GM12878 (cell line): ENCODE measurements at regions not wholly inside any gene's neighbourhood (a gene's known extent, or its start where the extent isn't known, plus 50 kb on each side); places are given as distances from the start of the nearest gene placed in this dataset.

ENCODE experiments used
- ATAC-seq: fragments of 200-7000 bp; cut with Tn5 transposase; 3 replicates; pipeline ENCODE4 v1.9.1; 2020; ENCODE audit warnings: mild to moderate bottlenecking, moderate library complexity
- BruUV-seq: library from RNA; stranded (reverse); fragments of 400-500 nt; replicated peaks from 2 replicates; lab custom pipeline; 2021; lab: Mats Ljungman, UMichigan
- CTCF ChIA-PET: fragments of 300-600 bp; sonication (Branson Sonifier 250); formaldehyde crosslinking; extraction: SDS; loops from one replicate; lab custom pipeline; 2021; ENCODE audit warnings: inconsistent platforms; lab: Yijun Ruan, JAX
- POLR2A ChIA-PET: fragments of 350-600 bp; formaldehyde crosslinking; extraction: SDS; loops from one replicate; lab custom pipeline; 2021; ENCODE audit warnings: inconsistent platforms; lab: Charles Lee
- RAD21 ChIA-PET: fragments of 300-600 bp; sonication (Branson Sonifier 250); formaldehyde crosslinking; loops from one replicate; lab custom pipeline; 2023; ENCODE audit warnings: antibody characterized with exemption; ENCODE audit not compliant: unreplicated experiment; lab: Charles Lee
- SMC1A ChIA-PET: fragments of 300-600 bp; sonication (Branson Sonifier 250); formaldehyde crosslinking; loops from one replicate; lab custom pipeline; 2023; ENCODE audit not compliant: unreplicated experiment, uncharacterized antibody; lab: Charles Lee
- DNase-seq: peaks from one replicate; pipeline ENCODE4 v3.0.0-alpha.2; 2011; ENCODE audit warnings: low read depth, low spot score
- FAIRE-seq: peaks from 3 replicates; lab custom pipeline; 2011; peaks lifted over from hg19 to GRCh38; lab: Jason Lieb, UNC
- H2AFZ ChIP-seq: 2 replicates; pipeline ENCODE4 v1.6.0; 2011; ENCODE audit warnings: low read depth, low read length, control low read depth; ENCODE audit not compliant: control insufficient read depth
- H3K27ac ChIP-seq: 2 replicates; pipeline ENCODE4 v1.5.1; 2011; ENCODE audit warnings: control low read depth; ENCODE audit not compliant: control insufficient read depth, insufficient read depth
- H3K27me3 ChIP-seq, 2 experiments: replicated peaks in 1 of 2; 2 replicates each; pipeline versions ENCODE4 v1.6.0 to v1.6.1; 2011; ENCODE audit warnings: low read length in 1 of 2; ENCODE audit not compliant: control insufficient read depth in 2 of 2, insufficient read depth in 2 of 2
- H3K36me3 ChIP-seq, 2 experiments: 2 replicates each; pipeline ENCODE4 v1.5.1; 2011; ENCODE audit warnings: low read length in 1 of 2; ENCODE audit not compliant: control insufficient read depth in 2 of 2, insufficient read depth in 2 of 2
- H3K4me1 ChIP-seq: 2 replicates; pipeline ENCODE4 v1.6.1; 2011; ENCODE audit warnings: mild to moderate bottlenecking, low read length, moderate library complexity, mixed read lengths; ENCODE audit not compliant: control insufficient read depth, insufficient read depth
- H3K4me2 ChIP-seq: 2 replicates; pipeline ENCODE4 v1.6.0; 2011; ENCODE audit warnings: control low read depth; ENCODE audit not compliant: control insufficient read depth, insufficient read depth
- H3K4me3 ChIP-seq: fragments of 200-600 bp; sonication (generic); 2 replicates; pipeline ENCODE4 v1.5.1; 2016
- H3K79me2 ChIP-seq: 2 replicates; pipeline ENCODE4 v1.6.0; 2011; ENCODE audit warnings: low read length; ENCODE audit not compliant: control insufficient read depth, insufficient read depth
- H3K9ac ChIP-seq: 2 replicates; pipeline ENCODE4 v1.8.0; 2011; ENCODE audit warnings: low read length, control low read depth, mixed read lengths; ENCODE audit not compliant: control insufficient read depth, insufficient read depth
- H3K9me3 ChIP-seq: replicated peaks from 3 replicates; pipeline ENCODE4 v1.5.1; 2011; ENCODE audit warnings: mild to moderate bottlenecking, low read length; ENCODE audit not compliant: control insufficient read depth, insufficient read depth
- H4K20me1 ChIP-seq: 2 replicates; pipeline ENCODE4 v1.6.0; 2011; ENCODE audit not compliant: control insufficient read depth, insufficient read depth
- BCL3 ChIP-seq: IDR thresholded peaks from 2 replicates; pipeline ENCODE4 v1.6.1; 2011; ENCODE audit warnings: borderline replicate concordance, low read depth, mild to moderate bottlenecking, moderate library complexity, low read length; ENCODE audit not compliant: insufficient read depth, poor library complexity, severe bottlenecking
- HSF1 ChIP-seq: fragments of 150-350 bp; IDR thresholded peaks from 2 replicates; pipeline ENCODE4 v1.6.1; 2014; ENCODE audit warnings: mild to moderate bottlenecking, low read depth, low read length
- IRF4 ChIP-seq: IDR thresholded peaks from 2 replicates; pipeline ENCODE4 v1.6.1; 2011; ENCODE audit warnings: low read depth, low read length
- NBN ChIP-seq: fragments of 450-650 bp; IDR thresholded peaks from 2 replicates; pipeline ENCODE4 v1.6.1; 2016
- PKNOX1 ChIP-seq: fragments of 450-650 bp; IDR thresholded peaks from 2 replicates; pipeline ENCODE4 v1.6.1; 2016; ENCODE audit warnings: mild to moderate bottlenecking
- POLR2AphosphoS2 ChIP-seq: IDR thresholded peaks from 2 replicates; pipeline ENCODE4 v1.6.1; 2011; ENCODE audit warnings: low read depth, mild to moderate bottlenecking, low read length, improper control_type of control experiment, moderate library complexity
- RB1 ChIP-seq: fragments of 450-650 bp; formaldehyde crosslinking; IDR thresholded peaks from 2 replicates; pipeline ENCODE4 v1.6.1; 2017; ENCODE audit warnings: mild to moderate bottlenecking, borderline replicate concordance
- ZBTB33 ChIP-seq: fragments of 450-650 bp; IDR thresholded peaks from 2 replicates; pipeline ENCODE4 v1.6.1; 2017; ENCODE audit warnings: mild to moderate bottlenecking
- ZNF622 ChIP-seq: fragments of 450-650 bp; IDR thresholded peaks from 2 replicates; pipeline ENCODE4 v1.6.1; 2017; ENCODE audit warnings: mild to moderate bottlenecking, inconsistent platforms
- WGBS: methylation state at CpG from one replicate; pipeline ENCODE4 v1.1.6; 2016; ENCODE audit warnings: low lambda C conversion rate; ENCODE audit not compliant: insufficient replicate concordance, insufficient coverage; ENCODE audit errors: missing lambda C conversion rate; 5-methylcytosine and 5-hydroxymethylcytosine counted together
- in situ Hi-C: fragments of 300-500 bp; cut with MboI; formaldehyde crosslinking; loops from 9 replicates; pipeline ENCODE4 v1.14.3; 2018; ENCODE audit warnings: mixed read lengths
- intact Hi-C: fragments of 100-400 bp; cut with micrococcal nuclease; formaldehyde crosslinking; loops from one replicate; pipeline ENCODE4 v1.14.2; 2022; ENCODE audit not compliant: unreplicated experiment

GRCh38 chr4:12658146-12658545, 826.0 kb downstream of the RAB28 start:
- Histone ChIP-seq H4K20me1 (no peaks in the 10 kb centered on the region), H3K4me2 (no peak overlapping the region), H3K27me3 (no peaks in the 10 kb centered on the region), H3K36me3 (no peaks in the 10 kb centered on the region), H3K27ac (no peak overlapping the region), H3K79me2 (no peaks in the 10 kb centered on the region), H3K4me1 (no peaks in the 10 kb centered on the region), H3K9ac (no peak overlapping the region)
- DNase-seq (no peak), ATAC-seq (no peak), FAIRE-seq (no peak)
- intact Hi-C loops: no loop called here
- ChIA-PET POLR2A (no interaction called here), SMC1A (no interaction called here), RAD21 (no interaction called here)
- 45% methylated on average over 2 of the region's 2 CpGs for WGBS
- no TSS peak for BruUV-seq
- in situ Hi-C loops: no loop called here
- TF ChIP-seq NBN (no peak), BCL3 (no peak)
- TF ChIP-seq, all 136 proteins: peak for 0
- no peaks in the 10 kb centered on the region for H3K9me3 ChIP-seq
- H3K4me3 ChIP-seq: no peak overlapping the region
- CTCF ChIA-PET: no interaction called here
- H2AFZ ChIP-seq: no peak overlapping the region

- no peaks in the 10 kb centered on the region for H3K27me3 ChIP-seq
- no peak for DNase-seq
- in situ Hi-C loops: no loop called here
- no peaks in the 10 kb centered on the region for H3K36me3 ChIP-seq
- intact Hi-C loops: no loop called here
- RAD21 ChIA-PET: no interaction called here
- SMC1A ChIA-PET: no interaction called here
- H3K9ac ChIP-seq: no peak overlapping the region
- no peak for ATAC-seq
- no peak overlapping the region for H3K4me3 ChIP-seq
- H3K4me2 ChIP-seq: no peak overlapping the region
- POLR2A ChIA-PET: no interaction called here
- H3K79me2 ChIP-seq: no peaks in the 10 kb centered on the region
- H3K9me3 ChIP-seq: no peaks in the 10 kb centered on the region
- BruUV-seq: no TSS peak
- no peak overlapping the region for H2AFZ ChIP-seq
- H3K27ac ChIP-seq: no peak overlapping the region
- CTCF ChIA-PET: no interaction called here
- H4K20me1 ChIP-seq: no peaks in the 10 kb centered on the region
- no peaks in the 10 kb centered on the region for H3K4me1 ChIP-seq
- WGBS: 16% methylated on average over 3 of the region's 3 CpGs
- FAIRE-seq: no peak
- TF ChIP-seq POLR2AphosphoS2 (no peak), IRF4 (no peak), RB1 (no peak), ZBTB33 (no peak), PKNOX1 (no peak), HSF1 (no peak), ZNF622 (no peak)
Observed at GRCh38 chr4:12651876-12652275, 832.3 kb downstream of the RAB28 start.
